ENCODE measurements at regions not wholly inside any gene's neighbourhood (a gene's known extent, or its start where the extent isn't known, plus 50 kb on each side); places are given as distances from the start of the nearest gene placed in this dataset.

GRCh38 chr5:171593976-171594375, 174.5 kb downstream of the FGF18 start:
- H3K27me3 ChIP-seq (ENCODE audit: control insufficient read depth in 1 of 2, insufficient read depth in 1 of 2, low read length in 2 of 2): peaks cover 12 to 21% of the 10 kb centered on the region in 2 experiments
- no peak overlapping the region for H2BK15ac ChIP-seq (ENCODE audit: low read depth, poor library complexity, severe bottlenecking)
- no peaks in the 10 kb centered on the region for H3K79me1 ChIP-seq (replicated peaks; ENCODE audit: low read length, poor library complexity, severe bottlenecking)
- no peak overlapping the region for H2BK12ac ChIP-seq (ENCODE audit: low read length in 2 of 2)
- H3K4me3 ChIP-seq (ENCODE audit: insufficient read depth in 1 of 2, low read depth in 1 of 2, low read length in 2 of 2): no peak overlapping the region
- H2AFZ ChIP-seq (ENCODE audit: low read depth, low read length): no peak overlapping the region
- H3K4me2 ChIP-seq (ENCODE audit: low read length, poor library complexity, severe bottlenecking): no peak overlapping the region
- H4K8ac ChIP-seq (ENCODE audit: low read length): no peak overlapping the region
- no peak overlapping the region for H3K4ac ChIP-seq (ENCODE audit: low read depth in 1 of 2, low read length in 2 of 2)
- H3K36me3 ChIP-seq (ENCODE audit: control insufficient read depth in 1 of 2, insufficient read depth in 2 of 2, low read depth in 1 of 2, low read length in 2 of 2): no peaks in the 10 kb centered on the region
- no peak overlapping the region for H2AK5ac ChIP-seq (ENCODE audit: low read length, severe bottlenecking)
- no peak overlapping the region for H3K18ac ChIP-seq (ENCODE audit: low read depth in 1 of 2, low read length in 2 of 2)
- H3K23ac ChIP-seq (ENCODE audit: low read length in 2 of 2): no peak overlapping the region
- H3K9ac ChIP-seq (ENCODE audit: low read length): no peak overlapping the region
- H3K27ac ChIP-seq (ENCODE audit: low read length, poor library complexity, severe bottlenecking): no peak overlapping the region
- no peak for DNase-seq
- H2BK5ac ChIP-seq (ENCODE audit: low read depth, low read length, poor library complexity, severe bottlenecking): no peak overlapping the region
- H3K9me3 ChIP-seq (ENCODE audit: control insufficient read depth, low read length): no peaks in the 10 kb centered on the region
- H3K14ac ChIP-seq (ENCODE audit: low read length in 2 of 2): no peak overlapping the region
- H4K91ac ChIP-seq (ENCODE audit: low read length): no peak overlapping the region
- no peaks in the 10 kb centered on the region for H3K4me1 ChIP-seq (ENCODE audit: control insufficient read depth, insufficient read depth, low read depth, low read length)
- no peak overlapping the region for H2BK120ac ChIP-seq (ENCODE audit: low read depth, low read length)
- 94% methylated on average over 2 of the region's 2 CpGs for WGBS

GRCh38 chr5:171595401-171595800, 176.0 kb downstream of the FGF18 start:
- Histone ChIP-seq H2BK12ac (ENCODE audit: low read length in 2 of 2) (no peak overlapping the region), H4K8ac (ENCODE audit: low read length) (no peak overlapping the region), H2BK15ac (ENCODE audit: low read depth, poor library complexity, severe bottlenecking) (no peak overlapping the region), H3K14ac (ENCODE audit: low read length in 2 of 2) (no peak overlapping the region), H3K4me3 (ENCODE audit: insufficient read depth in 1 of 2, low read depth in 1 of 2, low read length in 2 of 2) (no peak overlapping the region), H3K27me3 (ENCODE audit: control insufficient read depth in 1 of 2, insufficient read depth in 1 of 2, low read length in 2 of 2) (peaks cover 6 to 19% of the 10 kb centered on the region in 2 experiments), H4K91ac (ENCODE audit: low read length) (no peak overlapping the region), H3K4me1 (ENCODE audit: control insufficient read depth, insufficient read depth, low read depth, low read length) (no peaks in the 10 kb centered on the region), H3K4ac (ENCODE audit: low read depth in 1 of 2, low read length in 2 of 2) (no peak overlapping the region), H2AK5ac (ENCODE audit: low read length, severe bottlenecking) (no peak overlapping the region), H3K18ac (ENCODE audit: low read depth in 1 of 2, low read length in 2 of 2) (no peak overlapping the region), H3K23ac (ENCODE audit: low read length in 2 of 2) (no peak overlapping the region), H3K9ac (ENCODE audit: low read length) (peak overlapping the region; percentile 44), H2AFZ (ENCODE audit: low read depth, low read length) (no peak overlapping the region), H3K36me3 (ENCODE audit: control insufficient read depth in 1 of 2, insufficient read depth in 2 of 2, low read depth in 1 of 2, low read length in 2 of 2) (no peaks in the 10 kb centered on the region), H2BK5ac (ENCODE audit: low read depth, low read length, poor library complexity, severe bottlenecking) (no peak overlapping the region), H3K27ac (ENCODE audit: low read length, poor library complexity, severe bottlenecking) (no peak overlapping the region), H3K9me3 (ENCODE audit: control insufficient read depth, low read length) (no peaks in the 10 kb centered on the region), H3K79me1 (replicated peaks; ENCODE audit: low read length, poor library complexity, severe bottlenecking) (no peaks in the 10 kb centered on the region), H2BK120ac (ENCODE audit: low read depth, low read length) (no peak overlapping the region), H3K4me2 (ENCODE audit: low read length, poor library complexity, severe bottlenecking) (no peak overlapping the region)
- 87% methylated on average over 3 of the region's 3 CpGs for WGBS
- DNase-seq: peak; percentile 2

- Histone ChIP-seq H3K18ac (ENCODE audit: low read depth in 1 of 2, low read length in 2 of 2) (no peak overlapping the region), H3K27me3 (ENCODE audit: control insufficient read depth in 1 of 2, insufficient read depth in 1 of 2, low read length in 2 of 2) (peaks cover 11 to 19% of the 10 kb centered on the region in 2 experiments), H3K4me2 (ENCODE audit: low read length, poor library complexity, severe bottlenecking) (no peak overlapping the region), H4K91ac (ENCODE audit: low read length) (no peak overlapping the region), H2BK15ac (ENCODE audit: low read depth, poor library complexity, severe bottlenecking) (no peak overlapping the region), H2BK12ac (ENCODE audit: low read length in 2 of 2) (no peak overlapping the region), H3K4me1 (ENCODE audit: control insufficient read depth, insufficient read depth, low read depth, low read length) (no peaks in the 10 kb centered on the region), H3K9ac (ENCODE audit: low read length) (peak overlapping the region; percentile 44), H3K4ac (ENCODE audit: low read depth in 1 of 2, low read length in 2 of 2) (no peak overlapping the region), H3K79me1 (replicated peaks; ENCODE audit: low read length, poor library complexity, severe bottlenecking) (no peaks in the 10 kb centered on the region), H3K23ac (ENCODE audit: low read length in 2 of 2) (no peak overlapping the region), H3K14ac (ENCODE audit: low read length in 2 of 2) (no peak overlapping the region), H2BK120ac (ENCODE audit: low read depth, low read length) (no peak overlapping the region), H2BK5ac (ENCODE audit: low read depth, low read length, poor library complexity, severe bottlenecking) (no peak overlapping the region), H3K9me3 (ENCODE audit: control insufficient read depth, low read length) (no peaks in the 10 kb centered on the region), H3K36me3 (ENCODE audit: control insufficient read depth in 1 of 2, insufficient read depth in 2 of 2, low read depth in 1 of 2, low read length in 2 of 2) (no peaks in the 10 kb centered on the region), H2AK5ac (ENCODE audit: low read length, severe bottlenecking) (no peak overlapping the region), H3K27ac (ENCODE audit: low read length, poor library complexity, severe bottlenecking) (no peak overlapping the region), H4K8ac (ENCODE audit: low read length) (no peak overlapping the region), H3K4me3 (ENCODE audit: insufficient read depth in 1 of 2, low read depth in 1 of 2, low read length in 2 of 2) (no peak overlapping the region), H2AFZ (ENCODE audit: low read depth, low read length) (no peak overlapping the region)
- peak; percentile 57 for DNase-seq
- WGBS: 22% methylated on average over 1 of the region's 3 CpGs
Measured at GRCh38 chr5:171595801-171596231, 176.4 kb downstream of the FGF18 start.

GRCh38 chr5:171596391-171596878, 177.0 kb downstream of the FGF18 start:
- Histone ChIP-seq H3K9ac (ENCODE audit: low read length) (peak overlapping the region; percentile 46), H2BK120ac (ENCODE audit: low read depth, low read length) (no peak overlapping the region), H3K4me1 (ENCODE audit: control insufficient read depth, insufficient read depth, low read depth, low read length) (no peaks in the 10 kb centered on the region), H3K18ac (ENCODE audit: low read depth in 1 of 2, low read length in 2 of 2) (no peak overlapping the region), H2BK5ac (ENCODE audit: low read depth, low read length, poor library complexity, severe bottlenecking) (no peak overlapping the region), H3K27ac (ENCODE audit: low read length, poor library complexity, severe bottlenecking) (no peak overlapping the region), H3K23ac (ENCODE audit: low read length in 2 of 2) (no peak overlapping the region), H3K4me2 (ENCODE audit: low read length, poor library complexity, severe bottlenecking) (no peak overlapping the region), H2BK15ac (ENCODE audit: low read depth, poor library complexity, severe bottlenecking) (no peak overlapping the region), H3K27me3 (ENCODE audit: control insufficient read depth in 1 of 2, insufficient read depth in 1 of 2, low read length in 2 of 2) (peaks cover 14 to 21% of the 10 kb centered on the region in 2 experiments), H2AFZ (ENCODE audit: low read depth, low read length) (no peak overlapping the region), H4K8ac (ENCODE audit: low read length) (no peak overlapping the region), H3K14ac (ENCODE audit: low read length in 2 of 2) (no peak overlapping the region), H2BK12ac (ENCODE audit: low read length in 2 of 2) (no peak overlapping the region), H3K79me1 (replicated peaks; ENCODE audit: low read length, poor library complexity, severe bottlenecking) (no peaks in the 10 kb centered on the region), H2AK5ac (ENCODE audit: low read length, severe bottlenecking) (no peak overlapping the region), H4K91ac (ENCODE audit: low read length) (no peak overlapping the region), H3K4ac (ENCODE audit: low read depth in 1 of 2, low read length in 2 of 2) (no peak overlapping the region), H3K4me3 (ENCODE audit: insufficient read depth in 1 of 2, low read depth in 1 of 2, low read length in 2 of 2) (no peak overlapping the region), H3K36me3 (ENCODE audit: control insufficient read depth in 1 of 2, insufficient read depth in 2 of 2, low read depth in 1 of 2, low read length in 2 of 2) (no peaks in the 10 kb centered on the region), H3K9me3 (ENCODE audit: control insufficient read depth, low read length) (no peaks in the 10 kb centered on the region)
- peak; percentile 55 for DNase-seq
- 17% methylated on average over 19 of the region's 22 CpGs for WGBS
